ENCODE measurements at regions not wholly inside any gene's neighbourhood (a gene's known extent, or its start where the extent isn't known, plus 50 kb on each side); places are given as distances from the start of the nearest gene placed in this dataset.

DNA sequence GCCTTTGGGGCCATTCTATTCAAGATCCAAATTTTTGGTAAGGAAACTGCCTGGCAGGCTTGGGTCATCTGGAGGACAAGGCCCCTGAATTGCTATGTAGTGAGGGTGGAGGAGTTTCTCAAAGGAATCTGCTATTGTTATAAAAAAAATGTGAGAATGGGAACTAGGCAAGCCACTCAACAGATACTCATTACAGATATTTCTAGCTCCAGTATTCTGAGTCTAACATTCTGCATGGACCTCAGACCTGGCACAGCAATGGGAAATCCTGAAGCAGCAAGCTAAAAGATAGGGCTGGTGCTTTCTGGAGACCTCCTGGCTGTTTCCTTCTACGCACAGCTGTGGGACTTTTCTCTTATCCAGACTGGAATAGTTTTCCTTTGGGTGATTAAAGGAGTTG is 430.7 kb upstream of the RBMS3 start:
- TF ChIP-seq, protein P1, sequence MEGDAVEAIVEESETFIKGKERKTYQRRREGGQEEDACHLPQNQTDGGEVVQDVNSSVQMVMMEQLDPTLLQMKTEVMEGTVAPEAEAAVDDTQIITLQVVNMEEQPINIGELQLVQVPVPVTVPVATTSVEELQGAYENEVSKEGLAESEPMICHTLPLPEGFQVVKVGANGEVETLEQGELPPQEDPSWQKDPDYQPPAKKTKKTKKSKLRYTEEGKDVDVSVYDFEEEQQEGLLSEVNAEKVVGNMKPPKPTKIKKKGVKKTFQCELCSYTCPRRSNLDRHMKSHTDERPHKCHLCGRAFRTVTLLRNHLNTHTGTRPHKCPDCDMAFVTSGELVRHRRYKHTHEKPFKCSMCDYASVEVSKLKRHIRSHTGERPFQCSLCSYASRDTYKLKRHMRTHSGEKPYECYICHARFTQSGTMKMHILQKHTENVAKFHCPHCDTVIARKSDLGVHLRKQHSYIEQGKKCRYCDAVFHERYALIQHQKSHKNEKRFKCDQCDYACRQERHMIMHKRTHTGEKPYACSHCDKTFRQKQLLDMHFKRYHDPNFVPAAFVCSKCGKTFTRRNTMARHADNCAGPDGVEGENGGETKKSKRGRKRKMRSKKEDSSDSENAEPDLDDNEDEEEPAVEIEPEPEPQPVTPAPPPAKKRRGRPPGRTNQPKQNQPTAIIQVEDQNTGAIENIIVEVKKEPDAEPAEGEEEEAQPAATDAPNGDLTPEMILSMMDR (IDR thresholded peaks at IDR 0.05; ENCODE audit: insufficient read depth, low read length, poor library complexity, severe bottlenecking), result no peak
- no peak for TF ChIP-seq EZH2phosphoT487 (conservative IDR thresholded peaks at IDR 0.05; ENCODE audit: low read length)
